MCF 10A (cell line): ENCODE measurements at regions not wholly inside any gene's neighbourhood (a gene's known extent, or its start where the extent isn't known, plus 50 kb on each side); places are given as distances from the start of the nearest gene placed in this dataset.

Experiments
- BruUV-seq: library from RNA; stranded (reverse); fragments of 400-500 nt; replicated peaks from 2 replicates; lab custom pipeline; 2021; lab: Mats Ljungman, UMichigan
- CTCF ChIA-PET: fragments of 300-600 bp; sonication (Branson Sonifier 250); formaldehyde crosslinking; extraction: SDS; loops from one replicate; lab custom pipeline; 2021; ENCODE audit warnings: antibody characterized with exemption, inconsistent platforms; lab: Yijun Ruan, JAX
- POLR2A ChIA-PET: fragments of 300-600, 350-650 bp; sonication (Branson Sonifier 250); formaldehyde crosslinking; extraction: SDS; loops from one replicate; lab custom pipeline; 2020; ENCODE audit warnings: antibody characterized with exemption, inconsistent platforms; lab: Yijun Ruan, JAX
- DNase-seq: peaks from one replicate; pipeline ENCODE4 v3.0.0-alpha.2; 2018; ENCODE audit not compliant: unreplicated experiment
- H3K27ac Mint-ChIP-seq: one replicate; pipeline ENCODE4 v1.8.0; 2022; ENCODE audit warnings: mild to moderate bottlenecking, low read depth, mixed read lengths; ENCODE audit not compliant: unreplicated experiment
- H3K27me3 Mint-ChIP-seq: one replicate; pipeline ENCODE4 v1.8.0; 2022; ENCODE audit warnings: mixed read lengths; ENCODE audit not compliant: insufficient read depth, unreplicated experiment
- H3K36me3 Mint-ChIP-seq: one replicate; pipeline ENCODE4 v1.8.0; 2022; ENCODE audit warnings: mild to moderate bottlenecking, moderate library complexity, mixed read lengths; ENCODE audit not compliant: insufficient read depth, unreplicated experiment
- H3K4me1 Mint-ChIP-seq: one replicate; pipeline ENCODE4 v1.8.0; 2022; ENCODE audit warnings: mixed read lengths; ENCODE audit not compliant: insufficient read depth, unreplicated experiment
- H3K4me3 Mint-ChIP-seq: one replicate; pipeline ENCODE4 v1.8.0; 2022; ENCODE audit warnings: mild to moderate bottlenecking, moderate library complexity, mixed read lengths; ENCODE audit not compliant: unreplicated experiment
- H3K9me3 Mint-ChIP-seq: one replicate; pipeline ENCODE4 v1.8.0; 2022; ENCODE audit warnings: mixed read lengths; ENCODE audit not compliant: unreplicated experiment
- CTCF ChIP-seq: fragments of 200-600 bp; IDR thresholded peaks from one replicate; pipeline ENCODE4 v1.8.0; 2022; ENCODE audit warnings: antibody characterized with exemption, mild to moderate bottlenecking; ENCODE audit not compliant: unreplicated experiment
- intact Hi-C: fragments of 100-400 bp; cut with micrococcal nuclease; formaldehyde crosslinking; loops from 2 replicates; pipeline ENCODE4 v1.14.1; 2022

GRCh38 chr10:123244747-123245146 lies 90.5 kb downstream of the BUB3 start:
- Mint-ChIP-seq H3K4me3 (no peak overlapping the region), H3K27ac (no peak overlapping the region), H3K27me3 (no peaks in the 10 kb centered on the region), H3K9me3 (no peaks in the 10 kb centered on the region), H3K4me1 (no peaks in the 10 kb centered on the region), H3K36me3 (no peaks in the 10 kb centered on the region)
- TF ChIP-seq CTCF: no peak
- ChIA-PET CTCF (interaction anchor here (0.7 kb wide), 1 partner anchor 202 kb away, joined by 3 read pairs; no protein-coding TSS in a partner anchor), POLR2A (no interaction called here)
- no peak for DNase-seq
- BruUV-seq: no TSS peak
- intact Hi-C loops: no loop called here

- Mint-ChIP-seq H3K4me1 (no peaks in the 10 kb centered on the region), H3K9me3 (no peaks in the 10 kb centered on the region), H3K36me3 (no peaks in the 10 kb centered on the region), H3K4me3 (no peak overlapping the region), H3K27me3 (no peaks in the 10 kb centered on the region), H3K27ac (no peak overlapping the region)
- DNase-seq: no peak
- ChIA-PET POLR2A (no interaction called here), CTCF (no interaction called here)
- intact Hi-C loops: no loop called here
- no TSS peak for BruUV-seq
- TF ChIP-seq CTCF: no peak
Observed at GRCh38 chr10:123245264-123245663, 91.1 kb downstream of the BUB3 start.

- Mint-ChIP-seq H3K9me3 (no peaks in the 10 kb centered on the region), H3K27me3 (no peaks in the 10 kb centered on the region), H3K27ac (no peak overlapping the region), H3K36me3 (no peaks in the 10 kb centered on the region), H3K4me1 (no peaks in the 10 kb centered on the region), H3K4me3 (no peak overlapping the region)
- CTCF ChIA-PET: interaction anchor here (1.2 kb wide), 1 partner anchor 310 kb away, joined by 3 read pairs; no protein-coding TSS in a partner anchor
- POLR2A ChIA-PET: no interaction called here
- intact Hi-C loops: no loop called here
- no TSS peak for BruUV-seq
- no peak for DNase-seq
- no peak for TF ChIP-seq CTCF
Observed at GRCh38 chr10:123249894-123250293, 95.7 kb downstream of the BUB3 start.

GRCh38 chr10:123250640-123251039 lies 96.4 kb downstream of the BUB3 start:
- Mint-ChIP-seq H3K4me1 (no peaks in the 10 kb centered on the region), H3K4me3 (no peak overlapping the region), H3K27me3 (no peaks in the 10 kb centered on the region), H3K27ac (no peak overlapping the region), H3K36me3 (no peaks in the 10 kb centered on the region), H3K9me3 (no peaks in the 10 kb centered on the region)
- BruUV-seq: no TSS peak
- no peak for DNase-seq
- intact Hi-C loops: no loop called here
- CTCF ChIA-PET: no interaction called here
- POLR2A ChIA-PET: interaction anchor here (0.6 kb wide), 1 partner anchor 227 kb away, joined by 3 read pairs; no protein-coding TSS in a partner anchor
- no peak for TF ChIP-seq CTCF
